Activated naive CD8-positive, alpha-beta T cell treated with anti-CD3 and anti-CD28 coated beads for 36 hours (primary cell): ENCODE measurements at regions not wholly inside any gene's neighbourhood (a gene's known extent, or its start where the extent isn't known, plus 50 kb on each side); places are given as distances from the start of the nearest gene placed in this dataset.

Source experiments
- DNase-seq: peaks from one replicate; pipeline ENCODE4 v3.0.0; 2021
- H3K27ac Mint-ChIP-seq: one replicate; pipeline ENCODE4 v1.8.0; 2022; ENCODE audit warnings: mild to moderate bottlenecking, moderate library complexity, mixed read lengths
- H3K27me3 Mint-ChIP-seq: one replicate; pipeline ENCODE4 v1.8.0; 2022; ENCODE audit warnings: mild to moderate bottlenecking, mixed read lengths
- H3K36me3 Mint-ChIP-seq: one replicate; pipeline ENCODE4 v1.8.0; 2021; ENCODE audit warnings: mild to moderate bottlenecking, mixed read lengths
- H3K4me1 Mint-ChIP-seq: one replicate; pipeline ENCODE4 v1.8.0; 2021; ENCODE audit warnings: mixed read lengths
- H3K4me3 Mint-ChIP-seq: one replicate; pipeline ENCODE4 v1.8.0; 2022; ENCODE audit warnings: mild to moderate bottlenecking, moderate library complexity, mixed read lengths
- H3K9me3 Mint-ChIP-seq: one replicate; pipeline ENCODE4 v1.8.0; 2022; ENCODE audit warnings: mixed read lengths

DNA sequence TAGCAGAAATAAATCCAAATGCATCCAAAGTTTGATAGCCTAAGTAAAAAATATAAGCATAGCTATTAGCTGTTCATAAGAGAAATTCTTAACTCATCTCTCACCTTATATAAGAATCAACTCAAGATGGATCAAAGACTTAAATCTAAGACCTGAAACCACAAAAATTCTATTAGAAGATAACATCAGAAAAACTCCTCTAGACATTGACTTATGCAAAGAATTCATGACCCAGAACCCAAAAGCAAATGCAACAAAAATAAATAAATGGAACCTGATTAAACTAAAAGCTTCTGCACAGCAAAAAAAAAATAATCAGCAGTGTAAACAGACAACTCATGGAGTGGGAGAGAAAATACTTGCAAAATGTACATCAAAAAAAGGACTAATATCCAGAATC lies 184.3 kb downstream of the TFAP2A start:
- H3K4me3 Mint-ChIP-seq, result no peak overlapping the region
- no peak overlapping the region for H3K27ac Mint-ChIP-seq
- H3K27me3 Mint-ChIP-seq, result no peaks in the 10 kb centered on the region
- H3K9me3 Mint-ChIP-seq, result peaks cover 7% of the 10 kb centered on the region
- no peaks in the 10 kb centered on the region for H3K36me3 Mint-ChIP-seq
- DNase-seq, result no peak
- H3K4me1 Mint-ChIP-seq, result no peaks in the 10 kb centered on the region

GRCh38 chr6:10223841-10224240 lies 191.0 kb downstream of the TFAP2A start:
- peaks cover 7% of the 10 kb centered on the region for H3K9me3 Mint-ChIP-seq
- no peak overlapping the region for H3K27ac Mint-ChIP-seq
- no peak for DNase-seq
- no peaks in the 10 kb centered on the region for H3K36me3 Mint-ChIP-seq
- no peaks in the 10 kb centered on the region for H3K4me1 Mint-ChIP-seq
- H3K27me3 Mint-ChIP-seq, result peaks cover 12% of the 10 kb centered on the region
- no peak overlapping the region for H3K4me3 Mint-ChIP-seq

DNA sequence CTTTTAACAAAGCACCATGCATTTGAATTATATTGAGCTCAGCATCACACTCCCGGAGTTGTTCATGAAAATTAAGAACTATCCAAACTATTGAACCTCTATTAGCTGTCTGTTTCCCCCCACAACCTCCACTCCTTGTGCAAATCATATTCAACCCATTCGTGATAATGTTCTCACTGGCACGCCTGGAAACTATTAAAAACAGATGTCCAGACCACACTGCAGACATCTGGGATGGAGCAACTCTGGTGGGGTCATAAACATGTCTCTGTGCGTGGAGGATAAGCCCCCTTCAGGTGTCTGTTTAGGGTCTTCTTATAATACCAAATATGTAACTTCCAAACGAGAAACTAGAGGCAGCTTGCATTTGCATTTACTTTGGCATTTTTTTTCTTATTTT lies 193.7 kb downstream of the TFAP2A start:
- Mint-ChIP-seq H3K4me3 (no peak overlapping the region), H3K27ac (no peak overlapping the region), H3K9me3 (no peaks in the 10 kb centered on the region), H3K4me1 (no peaks in the 10 kb centered on the region), H3K27me3 (peaks cover 12% of the 10 kb centered on the region), H3K36me3 (no peaks in the 10 kb centered on the region)
- DNase-seq, result no peak

- Mint-ChIP-seq H3K4me3 (no peak overlapping the region), H3K27ac (no peak overlapping the region), H3K9me3 (no peaks in the 10 kb centered on the region), H3K27me3 (peaks cover 12% of the 10 kb centered on the region), H3K36me3 (no peaks in the 10 kb centered on the region), H3K4me1 (no peaks in the 10 kb centered on the region)
- no peak for DNase-seq
Measured at GRCh38 chr6:10219510-10219909, 195.4 kb downstream of the TFAP2A start.

DNA sequence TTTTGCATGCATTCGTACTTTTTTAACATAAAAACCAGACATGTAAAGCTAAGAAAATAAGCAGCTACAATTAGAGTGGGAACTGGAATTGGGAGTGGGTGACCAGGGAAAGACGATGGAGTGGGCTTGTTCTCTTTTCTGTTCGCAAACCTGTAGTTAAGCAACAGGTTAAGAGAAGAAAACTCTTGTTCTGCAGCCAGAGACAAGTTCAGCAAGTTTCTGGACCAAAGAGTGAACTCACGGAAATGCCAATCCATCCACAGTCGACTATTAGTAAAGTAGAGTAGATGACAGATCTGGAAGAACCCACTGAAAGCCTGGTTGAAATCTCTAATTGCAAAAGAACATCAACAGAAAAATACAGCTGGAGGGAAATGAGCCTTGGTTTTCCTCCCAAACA lies 197.8 kb downstream of the TFAP2A start:
- Mint-ChIP-seq H3K27me3 (peaks cover 7% of the 10 kb centered on the region), H3K9me3 (no peaks in the 10 kb centered on the region), H3K27ac (no peak overlapping the region), H3K36me3 (no peaks in the 10 kb centered on the region), H3K4me1 (no peaks in the 10 kb centered on the region), H3K4me3 (no peak overlapping the region)
- no peak for DNase-seq

DNA sequence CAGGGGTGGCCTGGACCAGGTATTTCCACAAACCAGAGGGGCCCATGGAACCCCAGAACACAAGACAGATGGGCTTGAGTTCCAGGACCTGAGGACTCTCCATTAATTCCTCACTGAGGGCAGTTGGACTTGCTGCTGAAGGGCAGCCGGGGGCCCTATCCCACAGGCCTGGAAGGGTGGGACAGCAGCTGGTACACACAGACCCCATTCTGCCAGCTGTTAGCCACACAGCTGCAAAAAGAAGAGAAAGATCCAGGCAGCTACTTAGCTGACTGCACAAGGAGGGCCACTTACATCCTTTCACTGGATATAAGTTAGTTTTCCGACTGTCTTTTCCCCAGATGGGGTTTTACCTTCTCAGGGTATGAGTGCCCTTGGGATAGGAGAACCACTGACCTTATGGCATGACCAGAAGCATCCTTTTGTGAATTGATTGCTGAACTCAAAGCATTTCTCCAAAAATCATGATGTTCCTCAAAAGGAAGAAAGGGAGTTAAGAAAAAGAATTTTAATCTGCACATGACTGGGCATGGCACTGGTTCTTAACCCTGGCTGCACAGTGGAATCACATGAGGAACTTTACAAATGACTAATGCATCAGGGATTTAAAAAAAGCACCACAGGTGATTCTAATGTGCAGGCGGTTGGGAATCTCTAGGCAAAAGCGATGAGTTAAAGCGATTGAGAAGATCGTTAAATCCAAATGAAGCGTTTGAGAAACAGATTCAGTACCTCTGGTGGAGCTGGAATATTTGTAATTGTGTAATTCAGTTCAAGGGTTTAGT lies 199.4 kb downstream of the TFAP2A start:
- DNase-seq, result no peak
- no peak overlapping the region for H3K4me3 Mint-ChIP-seq
- H3K36me3 Mint-ChIP-seq, result no peaks in the 10 kb centered on the region
- peaks cover 2% of the 10 kb centered on the region for H3K27me3 Mint-ChIP-seq
- H3K9me3 Mint-ChIP-seq, result no peaks in the 10 kb centered on the region
- no peaks in the 10 kb centered on the region for H3K4me1 Mint-ChIP-seq
- H3K27ac Mint-ChIP-seq, result no peak overlapping the region

DNA sequence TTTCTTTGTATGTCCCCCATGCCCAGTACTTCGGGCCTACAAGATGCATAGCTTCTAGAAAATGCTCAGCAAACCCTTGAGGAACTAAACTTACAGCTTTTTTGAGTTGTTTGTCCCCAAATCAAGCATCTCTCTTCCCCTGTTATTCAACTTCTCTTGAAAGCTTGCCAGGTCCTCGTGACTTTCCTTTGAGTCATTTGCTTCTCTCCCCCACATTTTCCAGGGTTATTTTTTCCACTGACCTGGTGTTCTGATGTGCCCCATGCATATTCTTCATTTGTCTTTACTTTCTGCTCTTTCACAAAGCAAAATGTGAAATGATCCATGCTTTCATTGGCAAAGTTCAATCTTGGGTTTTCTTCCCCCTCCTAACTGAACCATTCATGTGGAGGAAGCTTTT lies 204.8 kb downstream of the TFAP2A start:
- H3K27ac Mint-ChIP-seq, result no peak overlapping the region
- no peak for DNase-seq
- no peaks in the 10 kb centered on the region for H3K9me3 Mint-ChIP-seq
- no peaks in the 10 kb centered on the region for H3K27me3 Mint-ChIP-seq
- no peak overlapping the region for H3K4me3 Mint-ChIP-seq
- no peaks in the 10 kb centered on the region for H3K4me1 Mint-ChIP-seq
- H3K36me3 Mint-ChIP-seq, result no peaks in the 10 kb centered on the region

DNA sequence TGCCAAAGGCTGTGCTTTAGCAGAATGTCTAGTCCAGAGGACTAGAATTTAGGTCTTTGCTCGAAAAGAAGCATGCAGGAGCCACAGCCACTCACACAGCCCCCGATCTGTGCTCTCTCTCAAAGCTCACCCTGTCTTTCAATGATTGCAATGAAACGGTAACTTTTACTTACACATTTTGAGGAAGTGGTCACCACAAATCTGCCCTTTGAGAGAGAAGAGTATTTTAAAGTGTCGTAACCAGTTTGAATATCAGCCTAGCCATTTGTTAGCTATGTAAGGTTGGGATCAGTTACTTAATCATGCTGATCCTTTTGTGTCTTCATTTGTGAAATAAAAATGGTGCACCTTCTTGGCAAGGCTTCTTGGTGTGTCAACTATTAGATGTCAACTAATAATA lies 209.0 kb downstream of the TFAP2A start:
- no peak for DNase-seq
- Mint-ChIP-seq H3K4me1 (no peaks in the 10 kb centered on the region), H3K36me3 (no peaks in the 10 kb centered on the region), H3K27me3 (no peaks in the 10 kb centered on the region), H3K9me3 (no peaks in the 10 kb centered on the region), H3K27ac (no peak overlapping the region), H3K4me3 (no peak overlapping the region)

GRCh38 chr6:10205120-10205519 lies 209.8 kb downstream of the TFAP2A start:
- no peaks in the 10 kb centered on the region for H3K27me3 Mint-ChIP-seq
- H3K27ac Mint-ChIP-seq, result no peak overlapping the region
- no peaks in the 10 kb centered on the region for H3K4me1 Mint-ChIP-seq
- no peak for DNase-seq
- H3K36me3 Mint-ChIP-seq, result no peaks in the 10 kb centered on the region
- H3K9me3 Mint-ChIP-seq, result peaks cover 5% of the 10 kb centered on the region
- no peak overlapping the region for H3K4me3 Mint-ChIP-seq

GRCh38 chr6:10203651-10204050 lies 211.2 kb downstream of the TFAP2A start:
- no peaks in the 10 kb centered on the region for H3K27me3 Mint-ChIP-seq
- H3K36me3 Mint-ChIP-seq, result no peaks in the 10 kb centered on the region
- no peak overlapping the region for H3K27ac Mint-ChIP-seq
- H3K9me3 Mint-ChIP-seq, result peaks cover 6% of the 10 kb centered on the region
- H3K4me1 Mint-ChIP-seq, result no peaks in the 10 kb centered on the region
- no peak for DNase-seq
- H3K4me3 Mint-ChIP-seq, result no peak overlapping the region

DNA sequence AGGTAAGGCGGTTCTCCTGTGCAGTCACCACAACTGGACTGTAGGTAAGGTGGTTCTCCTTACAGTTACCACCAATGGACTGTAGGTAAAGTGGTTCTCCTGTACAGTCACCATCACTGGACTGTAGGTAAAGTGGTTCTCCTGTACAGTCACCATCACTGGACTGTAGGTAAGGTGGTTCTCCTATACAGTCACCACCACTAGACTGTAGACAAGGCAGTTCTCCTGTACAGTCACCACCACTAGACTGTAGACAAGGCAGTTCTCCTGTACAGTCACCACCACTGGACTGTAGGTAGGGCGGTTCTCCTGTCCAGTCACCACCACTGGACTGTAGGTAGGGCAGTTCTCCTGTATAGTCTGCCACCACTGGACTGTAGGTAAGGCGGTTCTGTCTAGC lies 212.3 kb downstream of the TFAP2A start:
- no peaks in the 10 kb centered on the region for H3K4me1 Mint-ChIP-seq
- no peak for DNase-seq
- peaks cover 6% of the 10 kb centered on the region for H3K9me3 Mint-ChIP-seq
- H3K27ac Mint-ChIP-seq, result no peak overlapping the region
- no peaks in the 10 kb centered on the region for H3K27me3 Mint-ChIP-seq
- no peaks in the 10 kb centered on the region for H3K36me3 Mint-ChIP-seq
- no peak overlapping the region for H3K4me3 Mint-ChIP-seq

DNA sequence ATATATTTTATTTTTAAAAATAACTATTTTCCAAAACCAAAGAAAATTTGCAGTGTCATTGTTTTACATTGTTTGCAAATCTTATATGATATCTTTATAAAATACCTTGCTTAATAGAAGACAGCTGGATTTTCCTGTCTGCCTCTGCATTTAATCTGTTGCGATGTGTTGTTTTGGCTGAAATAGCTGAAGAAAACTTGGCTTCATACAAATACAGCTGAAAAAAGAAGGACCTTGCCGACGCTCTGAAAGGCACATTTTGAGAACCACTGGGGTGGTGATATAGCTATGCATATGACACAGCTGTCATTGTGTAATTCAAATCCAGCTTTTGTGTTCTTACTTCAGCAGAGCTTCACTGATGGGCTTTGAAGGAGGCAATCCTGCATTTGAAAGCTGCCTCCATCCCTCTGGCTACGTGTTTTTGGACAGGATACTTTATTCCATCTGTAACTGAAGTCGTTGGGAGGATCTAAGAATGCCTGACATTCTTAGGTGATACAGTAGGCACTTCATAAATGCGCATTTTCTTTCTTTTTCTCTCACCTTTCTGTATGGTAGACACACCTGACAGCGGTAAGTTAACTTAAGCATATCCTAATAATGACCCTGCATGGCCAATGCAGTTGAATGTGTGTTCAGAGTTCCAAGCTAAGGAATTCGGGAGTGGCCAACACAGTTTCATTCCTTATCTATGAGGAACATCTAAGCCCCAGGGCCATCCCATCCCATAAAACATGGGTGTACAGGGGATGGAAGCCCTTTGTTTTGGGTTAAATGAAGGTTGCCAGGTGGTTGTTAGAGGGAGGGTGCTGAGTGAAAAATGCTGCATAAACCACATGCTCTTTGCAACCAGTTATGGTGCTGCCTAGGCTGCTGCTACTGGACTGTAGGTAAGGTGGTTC lies 213.0 kb downstream of the TFAP2A start:
- no peak overlapping the region for H3K27ac Mint-ChIP-seq
- no peaks in the 10 kb centered on the region for H3K27me3 Mint-ChIP-seq
- H3K9me3 Mint-ChIP-seq, result peaks cover 6% of the 10 kb centered on the region
- H3K4me3 Mint-ChIP-seq, result no peak overlapping the region
- DNase-seq, result no peak
- no peaks in the 10 kb centered on the region for H3K36me3 Mint-ChIP-seq
- H3K4me1 Mint-ChIP-seq, result no peaks in the 10 kb centered on the region

- peaks cover 6% of the 10 kb centered on the region for H3K9me3 Mint-ChIP-seq
Measured at GRCh38 chr6:10196090-10196489, 218.8 kb downstream of the TFAP2A start.

DNA sequence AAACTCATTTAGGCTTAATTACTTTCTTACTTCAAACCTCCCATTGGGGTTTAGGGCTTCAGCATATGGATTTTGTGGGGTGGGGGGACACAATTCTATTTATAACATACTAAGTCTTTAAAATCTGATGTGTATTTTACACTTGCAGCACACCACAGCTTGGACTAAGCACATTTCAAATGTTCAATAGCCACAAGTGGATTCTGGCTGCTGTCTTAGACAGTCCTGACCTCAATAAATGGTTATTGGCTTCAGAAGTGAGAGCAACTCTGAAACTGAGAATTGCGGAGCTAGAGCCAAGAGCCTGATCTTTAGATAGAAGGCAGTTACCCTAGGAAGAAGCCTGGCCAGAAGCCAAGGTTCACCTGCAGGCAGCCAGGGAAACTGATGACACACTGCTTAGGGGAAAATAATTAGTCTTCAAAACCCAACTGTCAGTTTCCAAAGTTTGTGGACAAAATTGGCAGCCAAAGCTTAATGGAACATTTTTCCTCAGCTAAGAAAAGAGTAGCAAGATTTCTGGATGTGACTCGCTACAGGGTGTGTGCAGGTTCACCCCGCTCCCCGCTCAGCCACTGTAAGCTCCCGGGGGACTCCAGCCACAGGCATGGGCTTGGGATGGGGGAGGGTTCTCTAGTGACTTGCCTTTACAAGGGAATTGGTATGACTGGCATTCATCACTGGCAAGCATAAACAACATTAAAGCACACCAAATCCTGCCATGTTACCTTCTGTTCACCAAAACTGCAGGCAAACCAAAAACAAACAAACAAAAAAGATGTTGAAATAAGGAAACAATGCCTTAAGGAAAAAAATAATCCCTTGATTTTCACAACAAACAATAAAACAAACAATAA lies 219.8 kb downstream of the TFAP2A start:
- H3K4me3 Mint-ChIP-seq, result no peak overlapping the region
- peaks cover 1% of the 10 kb centered on the region for H3K9me3 Mint-ChIP-seq
- H3K4me1 Mint-ChIP-seq, result no peaks in the 10 kb centered on the region
- H3K27me3 Mint-ChIP-seq, result no peaks in the 10 kb centered on the region
- H3K27ac Mint-ChIP-seq, result no peak overlapping the region
- H3K36me3 Mint-ChIP-seq, result no peaks in the 10 kb centered on the region
- no peak for DNase-seq

More at GRCh38 chr6:10196090-10196489, 218.8 kb downstream of the TFAP2A start:
- H3K27me3 Mint-ChIP-seq, result no peaks in the 10 kb centered on the region
- H3K27ac Mint-ChIP-seq, result no peak overlapping the region
- H3K4me3 Mint-ChIP-seq, result no peak overlapping the region
- no peaks in the 10 kb centered on the region for H3K36me3 Mint-ChIP-seq
- no peak for DNase-seq
- H3K4me1 Mint-ChIP-seq, result no peaks in the 10 kb centered on the region

GRCh38 chr6:10193321-10193720 lies 221.6 kb downstream of the TFAP2A start:
- H3K9me3 Mint-ChIP-seq, result no peaks in the 10 kb centered on the region
- H3K27ac Mint-ChIP-seq, result no peak overlapping the region
- H3K27me3 Mint-ChIP-seq, result no peaks in the 10 kb centered on the region
- no peak overlapping the region for H3K4me3 Mint-ChIP-seq
- no peaks in the 10 kb centered on the region for H3K4me1 Mint-ChIP-seq
- no peak for DNase-seq
- no peaks in the 10 kb centered on the region for H3K36me3 Mint-ChIP-seq
